Occipital lobe (tissue), 1 donor: ENCODE measurements at regions not wholly inside any gene's neighbourhood (a gene's known extent, or its start where the extent isn't known, plus 50 kb on each side); places are given as distances from the start of the nearest gene placed in this dataset.
"Not testable (repeated sequence)": the region's sequence is repeated elsewhere in the genome, so short reads cannot be mapped to it uniquely, and the experiment has no call there.

Experiments used
- DNase-seq: peaks from one replicate; lab custom pipeline; 2025; lab: John Stamatoyannopoulos, UW

DNA sequence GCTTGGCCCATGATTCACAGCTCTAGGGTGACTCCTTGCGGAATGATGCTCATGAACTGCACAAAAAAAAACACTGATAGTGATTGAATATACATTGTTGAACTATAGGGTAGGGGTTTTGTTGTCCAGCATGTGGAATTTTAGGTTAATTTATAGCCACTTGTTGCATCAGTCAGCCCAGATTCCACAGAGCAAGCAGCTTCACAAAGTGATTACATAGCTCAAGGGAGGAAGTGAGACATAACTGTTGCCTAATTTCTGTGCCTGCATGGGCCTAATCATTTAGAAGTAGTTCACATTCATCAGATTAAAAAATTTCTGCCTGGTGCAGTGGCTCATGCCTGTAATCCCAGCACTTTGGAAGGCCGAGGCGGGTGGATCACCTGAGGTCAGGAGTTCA, 142.2 kb upstream of the ZNF722 start:
- not testable (repeated sequence) for DNase-seq

DNA sequence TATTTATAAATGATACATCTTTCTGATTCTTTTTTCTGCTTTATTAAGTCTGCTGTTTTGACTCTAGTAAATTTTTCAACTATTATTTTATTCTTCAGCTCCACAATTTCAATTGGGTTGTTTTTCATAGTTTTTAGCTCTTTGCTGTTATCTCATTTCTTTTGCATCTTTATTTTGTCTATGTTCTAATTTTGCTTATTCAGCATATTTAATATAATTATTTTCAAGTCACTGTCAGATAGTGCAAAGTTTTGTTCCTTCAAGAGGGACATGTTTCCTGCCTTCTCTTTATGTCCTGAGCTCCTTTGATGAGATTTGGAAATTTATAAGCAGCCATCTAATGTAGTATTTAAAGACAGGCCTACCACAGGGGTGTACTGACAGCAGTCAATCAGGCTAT, 131.5 kb upstream of the ZNF722 start:
- no peak for DNase-seq

DNA sequence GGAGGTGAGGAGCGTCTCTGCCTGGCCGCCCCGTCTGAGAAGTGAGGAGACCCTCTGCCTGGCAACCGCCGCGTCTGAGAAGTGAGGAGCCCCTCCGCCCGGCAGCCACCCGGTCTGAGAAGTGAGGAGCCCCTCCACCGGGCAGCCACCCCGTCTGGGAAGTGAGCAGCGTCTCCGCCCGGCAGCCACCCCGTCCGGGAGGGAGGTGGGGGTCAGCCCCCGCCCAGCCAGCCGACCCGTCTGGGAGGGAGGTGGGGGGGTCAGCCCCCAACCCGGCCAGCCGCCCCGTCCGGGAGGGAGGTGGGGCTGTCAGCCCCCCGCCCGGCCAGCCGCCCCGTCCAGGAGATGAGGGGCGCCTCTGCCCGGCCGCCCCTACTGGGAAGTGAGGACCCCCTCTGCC, 124.4 kb upstream of the ZNF722 start:
- not testable (repeated sequence) for DNase-seq

DNA sequence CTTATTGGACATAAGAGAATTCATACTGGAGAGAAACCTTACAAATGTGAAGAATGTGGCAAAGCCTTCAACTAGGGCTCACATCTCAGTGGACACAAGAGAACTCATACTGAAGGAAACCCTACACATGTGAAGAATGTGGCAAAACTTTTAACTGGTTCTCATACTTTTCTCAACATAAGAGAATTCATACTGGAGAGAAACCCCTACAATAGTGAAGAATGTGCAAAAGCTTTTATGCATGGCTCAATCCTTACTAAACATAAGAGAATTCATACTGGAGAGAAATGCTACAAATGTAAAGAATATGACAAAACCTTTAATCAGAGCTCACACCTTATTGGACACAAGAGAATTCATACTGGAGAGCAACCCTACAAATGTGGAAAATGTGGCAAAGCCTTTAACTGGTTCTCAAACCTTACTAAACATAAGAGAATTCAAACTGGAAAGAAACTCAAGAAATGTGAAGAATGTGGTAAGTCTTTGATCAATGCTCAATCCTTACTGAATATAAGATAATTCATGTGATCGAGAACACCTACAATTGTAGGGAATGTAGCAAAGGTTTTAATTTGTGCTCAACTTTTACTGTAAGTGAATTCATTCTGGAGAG, 121.8 kb upstream of the ZNF722 start:
- DNase-seq, result no peak

GRCh38 chr7:63887031-63887430, 111.6 kb upstream of the ZNF722 start:
- no peak for DNase-seq

GRCh38 chr7:63899691-63900393, 98.8 kb upstream of the ZNF722 start:
- peak; percentile 71 for DNase-seq

DNA sequence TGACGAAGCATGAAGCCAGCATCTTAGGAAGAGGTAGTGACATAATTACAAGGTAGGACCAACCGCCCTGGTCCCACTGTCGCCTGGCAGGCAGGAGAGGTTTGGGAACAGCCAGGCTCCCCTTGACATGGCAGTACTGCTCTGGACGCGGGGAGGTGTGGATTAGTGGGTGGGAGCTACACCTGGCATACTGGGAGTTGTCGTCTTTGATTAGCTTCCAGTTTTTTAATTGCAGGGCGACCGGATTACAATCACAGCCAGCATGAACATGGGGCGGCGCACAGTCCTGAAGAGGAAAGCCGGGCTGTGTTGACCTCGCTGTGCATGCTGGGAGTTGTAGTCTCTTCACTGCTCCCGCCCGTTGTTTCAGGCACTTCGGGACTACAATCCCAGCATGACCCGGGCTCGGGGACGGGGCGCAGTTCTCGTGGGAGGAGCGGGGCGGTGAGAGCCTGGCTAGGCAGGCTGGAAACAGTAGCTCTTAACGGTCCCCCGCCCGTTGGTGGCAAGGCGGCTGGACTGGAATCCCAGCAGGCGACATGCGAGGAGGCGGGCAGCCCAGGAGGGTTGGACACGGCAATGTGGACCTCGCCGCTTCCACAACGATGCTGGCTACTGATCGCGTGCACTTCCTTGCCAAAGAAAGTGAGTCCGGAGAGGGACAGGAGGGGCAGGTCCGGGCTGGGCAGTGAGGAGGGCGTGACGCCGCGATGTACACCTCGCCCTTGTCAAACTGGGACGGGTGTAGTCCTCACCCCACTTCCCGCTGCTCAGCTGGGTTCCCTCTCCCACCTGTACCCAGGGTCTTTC, 98.0 kb upstream of the ZNF722 start:
- peak; percentile 91 for DNase-seq

DNA sequence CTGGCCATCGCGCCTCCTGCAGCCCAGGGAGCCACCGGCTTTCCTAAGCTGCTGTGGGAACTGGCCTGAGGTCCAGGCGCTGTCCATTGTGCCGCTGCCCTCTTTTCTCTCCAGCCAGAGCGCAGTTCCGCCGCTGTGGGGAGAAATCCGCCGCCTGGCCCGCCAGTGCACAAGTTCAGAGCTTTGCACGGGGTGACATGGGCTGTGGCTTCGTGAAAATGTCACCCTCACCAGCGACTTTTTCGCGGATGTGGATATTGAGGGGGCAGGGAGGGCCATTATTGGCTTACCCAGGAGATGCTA, 97.5 kb upstream of the ZNF722 start:
- not testable (repeated sequence) for DNase-seq

- no peak for DNase-seq
Observed at GRCh38 chr7:63918986-63919385, 79.7 kb upstream of the ZNF722 start.

GRCh38 chr7:63925262-63925625, 73.4 kb upstream of the ZNF722 start:
- DNase-seq, result no peak

GRCh38 chr7:63925626-63926460, 72.8 kb upstream of the ZNF722 start:
- DNase-seq, result peak; percentile 81

DNA sequence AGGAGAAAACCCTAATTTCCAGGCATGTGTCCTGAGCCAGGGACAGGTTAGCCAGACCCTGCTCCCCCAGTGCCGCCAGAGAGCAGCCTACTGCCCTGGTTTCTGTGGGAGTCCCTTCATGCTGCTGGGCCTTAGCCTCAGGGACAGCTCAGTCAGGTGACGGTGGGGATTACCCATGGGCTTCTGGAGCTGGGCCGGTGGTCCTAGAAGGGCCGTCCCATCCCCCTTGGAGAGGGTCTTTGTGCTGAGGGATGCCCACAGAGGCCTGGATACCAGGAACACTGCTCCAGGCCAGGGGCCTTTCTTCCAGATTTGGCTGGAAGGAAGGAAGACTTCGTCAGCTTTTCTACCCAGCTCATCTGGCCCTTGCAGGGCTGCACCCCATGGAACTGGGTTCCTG, 71.4 kb upstream of the ZNF722 start:
- DNase-seq, result no peak

GRCh38 chr7:63931057-63931600, 67.5 kb upstream of the ZNF722 start:
- DNase-seq, result no peak

- no peak for DNase-seq
Observed at GRCh38 chr7:63931985-63932577, 66.6 kb upstream of the ZNF722 start.
